Neural cell (in vitro differentiated cells): ENCODE measurements at regions not wholly inside any gene's neighbourhood (a gene's known extent, or its start where the extent isn't known, plus 50 kb on each side); places are given as distances from the start of the nearest gene placed in this dataset.

ENCODE experiments used
- H2AFZ ChIP-seq: fragments of 200-600, 300-800 bp; sonication (generic), shearing (Covaris generic); 2 replicates; pipeline ENCODE4 v1.6.0; 2014; ENCODE audit warnings: low read depth, mild to moderate bottlenecking, antibody characterized with exemption, low read length, moderate library complexity
- H3F3A ChIP-seq: fragments of 200-600 bp; shearing (Covaris generic); 2 replicates; pipeline ENCODE4 v1.6.1; 2016; ENCODE audit warnings: mild to moderate bottlenecking, moderate library complexity, mixed read lengths, antibody characterized with exemption, low read length; ENCODE audit not compliant: insufficient read depth, poor library complexity, severe bottlenecking
- H3K27ac ChIP-seq: fragments of 200-600, 300-800 bp; sonication (generic), shearing (Covaris generic); 2 replicates; pipeline ENCODE4 v1.5.1; 2014; ENCODE audit warnings: mild to moderate bottlenecking, low read length, moderate library complexity
- H3K27me3 ChIP-seq: fragments of 300-800, 200-600 bp; sonication (generic), shearing (Covaris generic); 2 replicates; pipeline ENCODE4 v1.6.0; 2014; ENCODE audit warnings: mild to moderate bottlenecking, low read depth, low read length, moderate library complexity; ENCODE audit not compliant: insufficient read depth
- H3K36me3 ChIP-seq: fragments of 300-800, 200-600 bp; sonication (generic), shearing (Covaris generic); 2 replicates; pipeline ENCODE4 v1.5.1; 2014; ENCODE audit warnings: mild to moderate bottlenecking, antibody characterized with exemption, low read length, moderate library complexity; ENCODE audit not compliant: insufficient read depth
- H3K4me2 ChIP-seq: fragments of 300-800, 200-600 bp; sonication (generic), shearing (Covaris generic); 2 replicates; pipeline ENCODE4 v1.6.0; 2014; ENCODE audit warnings: mild to moderate bottlenecking, low read length
- H3K4me3 ChIP-seq: fragments of 300-800, 200-600 bp; sonication (generic), shearing (Covaris generic); 2 replicates; pipeline ENCODE4 v1.5.1; 2014; ENCODE audit warnings: mild to moderate bottlenecking, low read length, moderate library complexity
- H3K79me2 ChIP-seq: fragments of 200-600 bp; shearing (Covaris generic); replicated peaks from 2 replicates; pipeline ENCODE4 v1.6.0; 2014; ENCODE audit warnings: mild to moderate bottlenecking, low read length, moderate library complexity; ENCODE audit not compliant: insufficient read depth
- H3K9ac ChIP-seq: fragments of 300-800, 200-600 bp; sonication (generic), shearing (Covaris generic); 2 replicates; pipeline ENCODE4 v1.6.1; 2016; ENCODE audit warnings: mild to moderate bottlenecking, low read length, mixed read lengths
- H3K9me2 ChIP-seq: fragments of 200-600 bp; shearing (Covaris generic); 2 replicates; pipeline ENCODE4 v1.6.1; 2016; ENCODE audit warnings: mild to moderate bottlenecking, low read length, mixed read lengths; ENCODE audit not compliant: insufficient read depth
- H3K9me3 ChIP-seq: fragments of 200-600, 300-800 bp; sonication (generic), shearing (Covaris generic); 2 replicates; pipeline ENCODE4 v1.6.1; 2016; ENCODE audit warnings: mild to moderate bottlenecking, mixed run types, low read length, moderate library complexity, mixed read lengths
- H4K20me1 ChIP-seq: fragments of 200-600 bp; shearing (Covaris generic); 2 replicates; pipeline ENCODE4 v1.6.1; 2016; ENCODE audit warnings: mild to moderate bottlenecking, mixed run types; ENCODE audit not compliant: insufficient read depth
- EP300 ChIP-seq: fragments of 450-650 bp; conservative IDR thresholded peaks from 2 replicates; pipeline ENCODE4 v1.6.1; 2014; ENCODE audit warnings: antibody characterized with exemption, mild to moderate bottlenecking, moderate library complexity; ENCODE audit not compliant: poor library complexity, severe bottlenecking
- EZH2 ChIP-seq: fragments of 200-600, 300-800 bp; shearing (Covaris generic), sonication (generic); IDR thresholded peaks from 2 replicates; pipeline ENCODE4 v1.6.1; 2014; ENCODE audit warnings: antibody characterized with exemption, low read length, borderline replicate concordance, mild to moderate bottlenecking; ENCODE audit not compliant: insufficient read depth, poor library complexity, severe bottlenecking
- MXI1 ChIP-seq: fragments of 450-650 bp; conservative IDR thresholded peaks from 2 replicates; pipeline ENCODE4 v1.6.1; 2014; ENCODE audit warnings: antibody characterized with exemption, mild to moderate bottlenecking; ENCODE audit not compliant: poor library complexity, severe bottlenecking
- POLR2AphosphoS5 ChIP-seq: IDR thresholded peaks from 2 replicates; pipeline ENCODE4 v1.6.1; 2012
- RAD21 ChIP-seq: fragments of 450-650 bp; conservative IDR thresholded peaks from 2 replicates; pipeline ENCODE4 v1.6.1; 2014; ENCODE audit warnings: antibody characterized with exemption, mild to moderate bottlenecking, moderate library complexity
- SMC3 ChIP-seq: fragments of 450-650 bp; conservative IDR thresholded peaks from 2 replicates; pipeline ENCODE4 v1.6.1; 2014; ENCODE audit warnings: antibody characterized with exemption, mild to moderate bottlenecking, moderate library complexity; ENCODE audit not compliant: poor library complexity
- TAF1 ChIP-seq: IDR thresholded peaks from 2 replicates; pipeline ENCODE4 v1.6.1; 2012; ENCODE audit warnings: low read depth
- TF ChIP-seq, protein P1 (sequence below): fragments of 450-650 bp; IDR thresholded peaks from 2 replicates; pipeline ENCODE4 v1.5.1; 2014; ENCODE audit warnings: antibody characterized with exemption, mild to moderate bottlenecking, moderate library complexity; ENCODE audit not compliant: poor library complexity, severe bottlenecking
- TF ChIP-seq, protein P2 (sequence below): IDR thresholded peaks from 2 replicates; pipeline ENCODE4 v1.6.1; 2012; ENCODE audit warnings: borderline replicate concordance

GRCh38 chr12:105944628-105945027, 194.1 kb downstream of the NUAK1 start:
- H3K9me3 ChIP-seq, result no peaks in the 10 kb centered on the region
- no peaks in the 10 kb centered on the region for H3K9me2 ChIP-seq
- no peak overlapping the region for H3K27ac ChIP-seq
- H3K36me3 ChIP-seq, result no peaks in the 10 kb centered on the region
- TF ChIP-seq EZH2, result no peak
- TF ChIP-seq EP300, result no peak
- TF ChIP-seq TAF1, result no peak
- TF ChIP-seq RAD21, result no peak
- TF ChIP-seq, protein P1, sequence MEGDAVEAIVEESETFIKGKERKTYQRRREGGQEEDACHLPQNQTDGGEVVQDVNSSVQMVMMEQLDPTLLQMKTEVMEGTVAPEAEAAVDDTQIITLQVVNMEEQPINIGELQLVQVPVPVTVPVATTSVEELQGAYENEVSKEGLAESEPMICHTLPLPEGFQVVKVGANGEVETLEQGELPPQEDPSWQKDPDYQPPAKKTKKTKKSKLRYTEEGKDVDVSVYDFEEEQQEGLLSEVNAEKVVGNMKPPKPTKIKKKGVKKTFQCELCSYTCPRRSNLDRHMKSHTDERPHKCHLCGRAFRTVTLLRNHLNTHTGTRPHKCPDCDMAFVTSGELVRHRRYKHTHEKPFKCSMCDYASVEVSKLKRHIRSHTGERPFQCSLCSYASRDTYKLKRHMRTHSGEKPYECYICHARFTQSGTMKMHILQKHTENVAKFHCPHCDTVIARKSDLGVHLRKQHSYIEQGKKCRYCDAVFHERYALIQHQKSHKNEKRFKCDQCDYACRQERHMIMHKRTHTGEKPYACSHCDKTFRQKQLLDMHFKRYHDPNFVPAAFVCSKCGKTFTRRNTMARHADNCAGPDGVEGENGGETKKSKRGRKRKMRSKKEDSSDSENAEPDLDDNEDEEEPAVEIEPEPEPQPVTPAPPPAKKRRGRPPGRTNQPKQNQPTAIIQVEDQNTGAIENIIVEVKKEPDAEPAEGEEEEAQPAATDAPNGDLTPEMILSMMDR, result no peak
- H3K9ac ChIP-seq, result no peak overlapping the region
- no peak overlapping the region for H3K4me3 ChIP-seq
- H3F3A ChIP-seq, result no peaks in the 10 kb centered on the region
- no peaks in the 10 kb centered on the region for H3K27me3 ChIP-seq
- H3K4me2 ChIP-seq, result no peak overlapping the region
- no peaks in the 10 kb centered on the region for H4K20me1 ChIP-seq
- no peak overlapping the region for H2AFZ ChIP-seq
- no peaks in the 10 kb centered on the region for H3K79me2 ChIP-seq

DNA sequence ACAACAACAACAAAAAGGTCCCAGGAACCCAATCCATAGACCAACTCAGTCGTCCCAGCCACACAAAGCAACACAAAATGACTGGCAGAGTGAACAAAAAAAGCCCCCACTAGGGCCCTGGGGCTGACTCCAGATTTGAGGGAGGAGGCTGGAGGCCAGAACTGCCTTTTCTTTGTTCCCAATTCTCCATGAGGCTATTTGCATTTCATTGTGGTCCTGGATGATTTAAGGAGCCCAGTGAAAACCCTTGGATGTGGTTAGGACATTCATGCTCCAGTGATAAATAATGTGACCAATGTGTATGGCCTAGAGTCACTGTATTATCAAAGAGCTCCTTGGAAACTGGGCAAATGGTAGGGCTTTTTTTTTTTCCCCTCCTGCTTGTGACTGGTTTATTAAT, 192.9 kb downstream of the NUAK1 start:
- Histone ChIP-seq H3K9ac (no peak overlapping the region), H4K20me1 (no peaks in the 10 kb centered on the region), H3K4me3 (no peak overlapping the region), H3K27me3 (no peaks in the 10 kb centered on the region), H3K79me2 (no peaks in the 10 kb centered on the region), H3F3A (no peaks in the 10 kb centered on the region), H3K9me3 (no peaks in the 10 kb centered on the region), H3K36me3 (no peaks in the 10 kb centered on the region), H3K9me2 (no peaks in the 10 kb centered on the region), H2AFZ (no peak overlapping the region), H3K4me2 (no peak overlapping the region), H3K27ac (no peak overlapping the region)
- TF ChIP-seq EP300 (no peak), RAD21 (no peak), MXI1 (no peak), EZH2 (no peak), SMC3 (no peak), TAF1 (no peak), POLR2AphosphoS5 (no peak)
- TF ChIP-seq, protein P2, sequence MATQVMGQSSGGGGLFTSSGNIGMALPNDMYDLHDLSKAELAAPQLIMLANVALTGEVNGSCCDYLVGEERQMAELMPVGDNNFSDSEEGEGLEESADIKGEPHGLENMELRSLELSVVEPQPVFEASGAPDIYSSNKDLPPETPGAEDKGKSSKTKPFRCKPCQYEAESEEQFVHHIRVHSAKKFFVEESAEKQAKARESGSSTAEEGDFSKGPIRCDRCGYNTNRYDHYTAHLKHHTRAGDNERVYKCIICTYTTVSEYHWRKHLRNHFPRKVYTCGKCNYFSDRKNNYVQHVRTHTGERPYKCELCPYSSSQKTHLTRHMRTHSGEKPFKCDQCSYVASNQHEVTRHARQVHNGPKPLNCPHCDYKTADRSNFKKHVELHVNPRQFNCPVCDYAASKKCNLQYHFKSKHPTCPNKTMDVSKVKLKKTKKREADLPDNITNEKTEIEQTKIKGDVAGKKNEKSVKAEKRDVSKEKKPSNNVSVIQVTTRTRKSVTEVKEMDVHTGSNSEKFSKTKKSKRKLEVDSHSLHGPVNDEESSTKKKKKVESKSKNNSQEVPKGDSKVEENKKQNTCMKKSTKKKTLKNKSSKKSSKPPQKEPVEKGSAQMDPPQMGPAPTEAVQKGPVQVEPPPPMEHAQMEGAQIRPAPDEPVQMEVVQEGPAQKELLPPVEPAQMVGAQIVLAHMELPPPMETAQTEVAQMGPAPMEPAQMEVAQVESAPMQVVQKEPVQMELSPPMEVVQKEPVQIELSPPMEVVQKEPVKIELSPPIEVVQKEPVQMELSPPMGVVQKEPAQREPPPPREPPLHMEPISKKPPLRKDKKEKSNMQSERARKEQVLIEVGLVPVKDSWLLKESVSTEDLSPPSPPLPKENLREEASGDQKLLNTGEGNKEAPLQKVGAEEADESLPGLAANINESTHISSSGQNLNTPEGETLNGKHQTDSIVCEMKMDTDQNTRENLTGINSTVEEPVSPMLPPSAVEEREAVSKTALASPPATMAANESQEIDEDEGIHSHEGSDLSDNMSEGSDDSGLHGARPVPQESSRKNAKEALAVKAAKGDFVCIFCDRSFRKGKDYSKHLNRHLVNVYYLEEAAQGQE, result no peak
- TF ChIP-seq, protein P1, result no peak
